G401 (cell line): ENCODE measurements at regions not wholly inside any gene's neighbourhood (a gene's known extent, or its start where the extent isn't known, plus 50 kb on each side); places are given as distances from the start of the nearest gene placed in this dataset.
A peak's percentile ranks its signal among the peaks of the same experiment; 100 is the strongest.

Source experiments
- DNase-seq: peaks from one replicate; pipeline ENCODE4 v3.0.0-alpha.2; 2015; ENCODE audit warnings: low spot score
- in situ Hi-C: cut with HindIII; loops from 2 replicates; pipeline ENCODE4 v1.10.0; 2016; ENCODE audit warnings: low sequenced_read_pairs, mixed read lengths

- DNase-seq, result no peak
- in situ Hi-C loops, result no loop called here
These were observed 200.9 kb downstream of the GRIN2B start for GRCh38 chr12:13780453-13780852.

DNA sequence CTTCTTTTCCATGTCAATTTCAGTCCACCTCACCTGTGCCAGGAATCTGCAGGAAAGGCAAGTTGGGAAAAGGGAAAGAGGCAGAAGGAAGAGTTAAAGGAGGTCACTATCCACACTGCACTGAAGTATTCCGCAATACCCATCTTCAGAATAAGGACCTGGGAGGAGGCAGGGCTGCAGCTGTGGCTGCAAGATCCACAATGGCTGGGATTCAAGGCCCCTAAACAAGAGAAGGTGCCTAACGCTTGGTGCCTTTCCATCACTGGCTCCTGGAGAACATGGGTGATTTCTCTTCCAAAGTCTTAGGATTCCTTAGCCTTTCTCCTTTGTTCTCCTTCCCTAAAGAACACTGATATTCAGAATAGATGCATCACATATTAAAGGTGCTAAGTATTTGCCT is 204.0 kb downstream of the GRIN2B start:
- no peak for DNase-seq
- in situ Hi-C loops, result no loop called here

- in situ Hi-C loops, result no loop called here
- DNase-seq, result no peak
These were observed 209.1 kb downstream of the GRIN2B start for GRCh38 chr12:13772264-13772663.

- in situ Hi-C loops, result no loop called here
These were observed 210.8 kb downstream of the GRIN2B start for GRCh38 chr12:13770576-13770975.

DNA sequence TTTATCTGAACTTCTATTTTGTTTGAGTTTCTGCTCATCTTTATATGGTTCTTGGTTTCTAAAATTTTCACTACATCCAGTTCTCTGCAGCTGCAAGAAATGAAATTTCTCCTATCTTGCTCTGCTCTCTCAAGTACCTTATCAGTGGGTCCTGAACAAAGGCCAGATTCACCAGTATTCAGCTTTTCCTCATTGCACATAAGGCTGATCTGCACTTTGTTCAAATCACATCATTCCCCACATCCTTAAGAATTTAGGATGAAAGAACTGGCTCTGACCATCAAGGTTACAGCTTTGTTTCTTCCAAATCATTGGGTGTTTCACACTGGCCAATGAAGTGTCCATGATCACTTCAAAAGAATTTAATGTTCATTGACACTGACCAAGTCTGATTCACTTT is 211.4 kb downstream of the GRIN2B start:
- in situ Hi-C loops, result no loop called here
- DNase-seq, result no peak

More at GRCh38 chr12:13770576-13770975, 210.8 kb downstream of the GRIN2B start:
- DNase-seq, result no peak

GRCh38 chr12:13769273-13769672 is 212.1 kb downstream of the GRIN2B start:
- in situ Hi-C loops, result no loop called here

DNA sequence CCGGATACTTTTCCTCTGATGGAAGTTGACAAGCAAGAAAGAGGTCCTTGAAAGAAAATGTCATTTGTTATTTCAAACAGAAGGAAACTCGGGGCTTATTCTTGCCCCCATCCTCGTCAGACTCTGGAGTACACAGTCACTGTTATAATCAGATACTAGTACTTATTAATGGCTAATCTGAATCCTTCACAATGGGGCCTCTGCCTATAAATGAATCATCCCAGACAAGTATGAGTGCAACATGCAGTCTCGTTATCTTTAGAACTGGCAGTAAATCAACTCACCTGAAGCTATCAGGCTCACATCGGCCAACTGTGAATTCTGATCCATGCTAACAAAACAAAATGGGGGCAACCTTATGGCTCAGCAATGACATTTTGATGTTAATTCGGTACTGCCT is 216.7 kb downstream of the GRIN2B start:
- in situ Hi-C loops, result no loop called here
- no peak for DNase-seq

More at GRCh38 chr12:13769273-13769672, 212.1 kb downstream of the GRIN2B start:
- DNase-seq, result no peak

DNA sequence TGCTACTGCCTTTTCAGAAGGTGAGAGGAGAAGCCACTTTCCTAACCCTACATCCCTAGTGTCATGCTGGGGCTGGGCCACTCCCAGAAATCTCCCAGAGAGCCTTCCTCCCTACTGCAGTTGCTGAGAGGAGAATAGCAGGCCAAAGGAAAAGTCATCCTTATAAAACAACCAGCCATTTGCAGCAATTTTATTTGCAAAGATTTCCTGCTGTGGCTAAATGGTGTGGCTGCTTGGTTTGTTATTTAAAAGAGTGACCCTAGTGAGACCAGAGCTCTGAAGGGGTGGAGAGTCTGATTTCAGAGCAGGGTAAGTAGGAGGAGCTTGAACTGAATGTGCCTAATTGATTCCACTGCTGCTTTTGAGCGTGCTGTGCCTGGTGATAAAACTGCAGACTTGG is 232.0 kb downstream of the GRIN2B start:
- DNase-seq, result no peak
- in situ Hi-C loops, result no loop called here

GRCh38 chr12:13745111-13745860 is 236.1 kb downstream of the GRIN2B start:
- in situ Hi-C loops, result no loop called here

DNA sequence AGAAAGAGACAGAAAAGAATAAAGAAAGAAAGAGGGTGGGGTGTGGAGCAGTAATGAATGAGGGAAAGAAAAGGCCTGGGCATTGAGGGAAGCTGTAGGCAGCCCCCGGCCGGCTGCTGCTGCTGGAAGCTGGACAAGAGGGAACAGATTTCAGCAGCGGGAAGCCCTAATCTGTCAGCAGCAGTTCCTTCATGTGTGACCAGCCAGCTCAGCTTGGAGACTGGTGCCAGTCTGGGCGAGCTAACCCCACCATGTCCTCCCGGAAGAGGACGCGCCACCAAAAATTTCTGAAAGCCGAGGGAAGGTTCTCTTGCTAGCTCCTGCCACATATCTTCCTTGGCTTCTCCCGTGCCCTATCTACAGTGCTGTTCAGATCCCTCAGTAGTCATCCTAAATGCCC is 236.8 kb downstream of the GRIN2B start:
- peak; percentile 84 for DNase-seq
- in situ Hi-C loops, result no loop called here

More at GRCh38 chr12:13745111-13745860, 236.1 kb downstream of the GRIN2B start:
- DNase-seq, result peak; percentile 18

DNA sequence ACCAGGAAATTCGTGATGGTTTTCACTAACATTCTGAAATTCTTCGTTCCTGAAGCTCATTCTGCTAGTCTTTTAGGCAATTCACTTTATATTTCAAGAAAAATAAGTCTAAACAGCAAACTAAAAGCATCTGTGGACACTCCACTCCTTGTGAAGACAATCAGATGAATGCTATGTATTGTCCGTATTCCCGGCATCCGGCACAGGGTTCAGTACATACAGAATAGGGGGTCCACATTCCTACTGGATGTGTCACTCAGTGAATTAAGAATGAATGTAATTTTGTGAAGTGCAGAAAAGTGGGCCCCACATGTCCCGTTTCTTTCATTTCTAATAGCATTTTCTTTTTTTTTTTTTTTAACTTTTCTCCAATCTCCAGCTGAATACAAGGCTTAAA is 241.3 kb downstream of the GRIN2B start:
- in situ Hi-C loops, result no loop called here
- no peak for DNase-seq

DNA sequence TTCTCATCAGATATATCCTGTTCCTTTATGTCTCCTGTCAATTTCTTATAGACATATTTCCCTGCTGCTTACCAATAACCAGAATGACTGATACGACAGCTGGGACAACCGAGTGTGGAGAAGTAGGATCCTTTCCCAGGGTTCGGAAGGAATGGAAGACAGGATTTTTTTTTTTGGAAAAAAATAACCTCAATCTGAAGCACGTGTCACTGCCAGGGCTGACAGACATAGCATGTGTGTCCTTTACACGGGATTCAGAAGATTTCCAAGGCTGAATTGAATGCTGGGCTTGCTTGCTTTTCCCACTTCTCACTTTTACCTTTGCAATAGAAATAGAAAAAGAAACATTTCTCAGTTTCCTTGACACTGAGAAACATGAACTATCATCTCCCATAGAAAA is 245.7 kb downstream of the GRIN2B start:
- in situ Hi-C loops, result no loop called here
- no peak for DNase-seq

DNA sequence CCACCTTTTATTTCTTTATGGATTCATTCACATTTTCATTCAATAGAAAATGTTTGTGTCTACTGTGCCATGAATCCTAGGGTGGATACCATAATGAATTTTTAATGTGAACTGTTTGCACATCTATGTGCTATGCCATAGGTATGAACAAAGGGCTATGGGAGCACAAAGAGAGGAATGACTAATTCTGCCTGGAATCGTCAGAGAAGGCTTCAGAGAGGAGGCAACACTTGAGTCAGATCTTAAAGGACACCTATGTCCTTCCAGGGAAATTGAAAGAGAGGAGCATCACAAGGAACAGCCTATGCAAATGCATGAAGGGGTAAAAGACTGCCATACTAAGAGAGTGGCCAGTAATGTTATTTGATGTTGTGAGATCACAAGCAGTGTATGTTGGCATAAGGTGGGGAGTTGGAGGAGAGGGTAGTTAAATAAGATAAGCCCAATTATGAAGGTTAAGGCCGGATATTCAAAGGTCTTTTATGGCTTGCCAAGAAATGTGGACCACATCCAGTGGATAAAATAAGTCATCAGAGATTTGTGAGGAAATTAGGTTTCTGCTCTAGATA is 246.7 kb downstream of the GRIN2B start:
- DNase-seq, result no peak
- in situ Hi-C loops, result no loop called here

DNA sequence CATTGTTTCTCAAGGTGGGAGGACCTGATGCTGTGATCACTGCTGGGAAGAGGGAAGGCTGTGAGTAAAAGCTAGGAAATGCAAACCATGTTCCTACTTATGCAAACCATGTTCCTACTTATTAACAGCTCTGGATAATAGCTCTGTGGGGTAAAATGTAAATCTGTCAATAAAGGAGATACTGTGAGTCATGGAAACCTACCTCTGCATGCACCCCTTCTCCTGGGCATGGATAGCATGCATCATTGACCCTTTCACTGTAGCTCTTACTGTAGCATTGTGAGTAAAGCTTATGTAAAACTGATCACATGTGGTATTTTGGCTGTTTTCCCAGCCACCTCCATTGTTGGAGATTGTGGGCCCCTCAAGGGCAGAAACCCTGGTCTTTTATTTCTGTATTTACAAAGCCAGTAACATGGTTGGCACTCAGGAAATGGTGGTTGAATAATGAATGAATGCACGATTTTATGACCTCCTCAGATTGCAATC is 253.7 kb downstream of the GRIN2B start:
- in situ Hi-C loops, result no loop called here
- no peak for DNase-seq

DNA sequence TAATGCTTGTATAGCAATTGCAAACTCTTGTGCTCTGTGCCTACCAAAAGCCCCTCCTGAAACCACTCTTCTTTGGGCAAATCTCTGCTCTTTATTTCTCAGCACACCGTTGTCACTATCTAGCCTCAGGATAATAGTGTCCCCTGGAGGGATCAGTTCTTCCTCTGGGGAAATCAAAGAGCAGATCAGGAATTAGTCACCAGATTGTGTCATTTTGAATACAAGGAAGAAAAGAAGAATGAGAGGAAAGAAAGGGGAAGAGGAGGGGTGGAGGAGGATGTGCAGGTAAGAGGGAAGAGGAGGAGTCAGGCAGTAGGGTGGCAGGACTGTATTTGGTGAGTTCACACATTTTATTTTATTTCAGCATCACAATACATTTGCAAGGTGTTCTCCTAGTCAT is 256.4 kb downstream of the GRIN2B start:
- in situ Hi-C loops, result no loop called here
- DNase-seq, result no peak

- in situ Hi-C loops, result no loop called here
- no peak for DNase-seq
These were observed 257.3 kb downstream of the GRIN2B start for GRCh38 chr12:13724136-13724535.

GRCh38 chr12:13719986-13720385 is 261.4 kb downstream of the GRIN2B start:
- no peak for DNase-seq
- in situ Hi-C loops, result no loop called here

GRCh38 chr12:13718271-13718670 is 263.1 kb downstream of the GRIN2B start:
- in situ Hi-C loops, result no loop called here
- no peak for DNase-seq

GRCh38 chr12:13716119-13716518 is 265.3 kb downstream of the GRIN2B start:
- no peak for DNase-seq
- in situ Hi-C loops, result no loop called here

DNA sequence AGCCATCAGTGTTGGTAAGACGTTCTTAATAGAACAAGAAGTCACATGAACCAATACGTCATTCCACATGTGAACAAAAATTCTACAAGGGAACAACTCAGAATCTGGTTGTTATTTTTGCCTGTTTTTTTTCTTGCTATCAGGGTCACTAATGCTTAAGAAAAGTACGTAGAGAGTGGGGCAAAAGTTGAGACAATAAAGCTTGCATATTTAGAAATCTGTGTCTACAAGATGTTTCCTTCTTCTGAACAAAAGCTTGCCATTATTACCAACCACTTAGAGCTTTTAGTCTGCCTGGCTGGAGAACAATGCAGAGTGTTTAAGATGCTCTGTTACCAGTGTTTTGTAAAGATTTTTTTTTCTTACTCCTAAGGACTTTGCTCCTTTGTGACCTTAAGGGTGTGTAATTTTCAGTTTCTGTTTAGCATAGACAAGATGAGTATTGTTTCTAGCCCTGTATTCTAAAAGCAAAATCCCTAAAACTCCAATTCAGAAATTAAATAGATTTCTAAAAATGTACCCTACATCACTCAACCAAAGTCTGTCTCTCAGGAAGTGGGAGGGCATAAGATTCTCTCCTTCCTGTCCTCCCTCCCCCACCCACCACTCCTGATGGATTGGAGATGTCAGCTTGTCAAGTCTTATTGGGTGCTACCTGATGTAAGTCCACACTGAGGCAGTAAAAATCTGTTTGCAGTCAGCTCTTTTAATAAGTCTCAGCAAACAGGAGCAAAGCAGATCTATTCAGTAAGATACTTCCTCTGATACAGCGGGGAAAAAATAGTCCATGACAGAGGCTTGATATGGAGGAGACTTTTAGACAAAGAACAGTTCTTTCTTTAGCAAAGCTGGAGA is 267.6 kb downstream of the GRIN2B start:
- in situ Hi-C loops, result no loop called here
- DNase-seq, result no peak
